ENCODE measurements at regions not wholly inside any gene's neighbourhood (a gene's known extent, or its start where the extent isn't known, plus 50 kb on each side); places are given as distances from the start of the nearest gene placed in this dataset.

GRCh38 chr12:126106706-126107105, 1041.5 kb downstream of the AACS start:
- DNase-seq (ENCODE audit: low read depth) = no peak
- TF ChIP-seq CTCF (IDR thresholded peaks at IDR 0.05; ENCODE audit: insufficient read depth, low read length) = no peak
- H3K4me3 ChIP-seq (ENCODE audit: low read depth, low read length) = no peak overlapping the region

DNA sequence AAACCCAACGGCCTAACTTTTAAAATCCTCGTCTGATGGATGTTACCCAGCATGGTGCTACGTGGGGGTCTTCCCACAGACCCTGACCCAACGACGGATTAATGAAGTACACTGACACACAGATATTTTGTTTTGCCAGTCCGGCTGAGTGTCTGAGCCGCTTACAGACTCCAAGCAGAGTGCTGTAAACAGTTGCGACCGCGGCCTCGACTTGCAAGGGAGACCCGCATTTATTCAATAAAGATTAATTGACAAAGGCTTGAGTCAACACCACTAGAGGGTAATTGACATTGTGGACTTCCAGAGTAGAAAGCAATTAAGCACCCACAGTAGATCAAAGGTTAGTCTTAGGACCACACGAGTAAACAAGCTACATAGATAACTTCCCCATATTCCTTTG, 1042.4 kb downstream of the AACS start:
- no peak for DNase-seq (ENCODE audit: low read depth)
- no peak for TF ChIP-seq CTCF (IDR thresholded peaks at IDR 0.05; ENCODE audit: insufficient read depth, low read length)
- no peak overlapping the region for H3K4me3 ChIP-seq (ENCODE audit: low read depth, low read length)

- TF ChIP-seq CTCF (IDR thresholded peaks at IDR 0.05; ENCODE audit: insufficient read depth, low read length) = no peak
- no peak for DNase-seq (ENCODE audit: low read depth)
- H3K4me3 ChIP-seq (ENCODE audit: low read depth, low read length) = no peak overlapping the region
Measured at GRCh38 chr12:126108247-126108646, 1043.0 kb downstream of the AACS start.

DNA sequence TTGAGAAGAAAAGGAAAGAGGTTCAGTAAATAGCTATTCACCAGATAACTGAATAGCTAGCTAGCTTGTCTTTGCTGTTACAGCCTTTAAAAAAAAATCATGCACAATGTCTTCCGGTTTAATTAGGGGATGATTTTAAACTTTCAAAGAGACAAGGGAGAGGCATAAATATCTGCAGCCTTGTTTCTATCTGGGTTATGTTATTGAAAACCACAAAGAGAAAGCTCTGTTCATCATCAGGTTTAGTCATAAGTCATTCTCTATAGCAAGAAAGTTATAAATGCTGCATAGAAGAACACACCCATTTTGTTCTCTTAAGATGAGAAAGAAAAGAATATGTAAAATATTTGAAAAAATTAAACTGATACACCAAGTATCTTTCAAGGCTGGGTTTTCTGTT, 1046.9 kb downstream of the AACS start:
- no peak overlapping the region for H3K4me3 ChIP-seq (ENCODE audit: low read depth, low read length)
- peak; percentile 47 for DNase-seq (ENCODE audit: low read depth)
- no peak for TF ChIP-seq CTCF (IDR thresholded peaks at IDR 0.05; ENCODE audit: insufficient read depth, low read length)

- TF ChIP-seq CTCF (IDR thresholded peaks at IDR 0.05; ENCODE audit: insufficient read depth, low read length) = no peak
- H3K4me3 ChIP-seq (ENCODE audit: low read depth, low read length) = no peak overlapping the region
- DNase-seq (ENCODE audit: low read depth) = peak; percentile 10
Measured at GRCh38 chr12:126112849-126113248, 1047.6 kb downstream of the AACS start.

DNA sequence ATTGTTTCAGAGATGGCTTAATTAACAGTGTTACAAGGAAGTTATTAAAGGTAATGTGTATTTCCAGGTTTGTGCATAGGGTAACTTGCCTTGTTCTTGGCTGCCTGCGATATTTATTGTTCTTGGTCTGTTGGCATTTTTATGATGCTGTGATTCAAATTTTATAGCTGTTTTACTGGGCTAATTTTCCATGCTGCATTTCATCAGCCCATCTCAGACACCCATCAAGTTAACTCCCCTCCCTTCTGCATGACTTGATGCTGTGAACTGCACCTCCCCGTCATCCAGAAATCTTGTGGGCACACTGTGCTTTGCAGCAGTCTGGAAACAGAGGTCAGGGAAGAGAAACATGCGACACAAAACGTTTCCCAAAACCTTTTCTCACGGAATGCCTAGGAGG, 1049.2 kb downstream of the AACS start:
- H3K4me3 ChIP-seq (ENCODE audit: low read depth, low read length) = no peak overlapping the region
- no peak for TF ChIP-seq CTCF (IDR thresholded peaks at IDR 0.05; ENCODE audit: insufficient read depth, low read length)
- no peak for DNase-seq (ENCODE audit: low read depth)

- no peak for TF ChIP-seq CTCF (IDR thresholded peaks at IDR 0.05; ENCODE audit: insufficient read depth, low read length)
- DNase-seq (ENCODE audit: low read depth) = no peak
Measured at GRCh38 chr12:126117502-126117901, 1052.3 kb downstream of the AACS start.

More at GRCh38 chr12:126117502-126117901, 1052.3 kb downstream of the AACS start:
- H3K4me3 ChIP-seq (ENCODE audit: low read depth, low read length) = no peak overlapping the region

Data from fibroblast of the aortic adventitia (primary cell).